Esophagus muscularis mucosa (tissue), 4 donors: ENCODE measurements at regions not wholly inside any gene's neighbourhood (a gene's known extent, or its start where the extent isn't known, plus 50 kb on each side); places are given as distances from the start of the nearest gene placed in this dataset.
A peak's percentile ranks its signal among the peaks of the same experiment; 100 is the strongest.

Experiments used
- DNase-seq: peaks from one replicate; pipeline ENCODE4 v3.0.0-alpha.2; 2017; ENCODE audit errors: extremely low spot score
- H3K27ac ChIP-seq, 4 donors: fragments of 200-600 bp; sonication (generic); replicated peaks in 1 of 4; 1 replicate in 3 of 4; 2 replicates in 1 of 4; pipeline ENCODE4 v1.5.1; 2016 to 2019; ENCODE audit warnings: mild to moderate bottlenecking in 1 of 4
- H3K27me3 ChIP-seq, 4 donors: fragments of 200-600 bp; sonication (generic); one replicate each; pipeline versions ENCODE4 v1.5.1 to v1.6.0; 2016 to 2019
- H3K36me3 ChIP-seq, 4 donors: fragments of 200-600 bp; sonication (generic); one replicate each; pipeline ENCODE4 v1.5.1; 2016 to 2019
- H3K4me1 ChIP-seq, 4 donors: fragments of 200-600 bp; sonication (generic); one replicate each; pipeline ENCODE4 v1.5.1; 2016 to 2019
- H3K4me3 ChIP-seq, 4 donors: fragments of 200-600 bp; sonication (generic); 1 replicate in 2 of 4; 2 replicates in 2 of 4; pipeline ENCODE4 v1.5.1; 2016 to 2019; ENCODE audit warnings: mild to moderate bottlenecking in 4 of 4, moderate library complexity in 1 of 4
- H3K9me3 ChIP-seq, 4 donors: fragments of 200-600 bp; sonication (generic); 1 replicate in 3 of 4; 2 replicates in 1 of 4; pipeline ENCODE4 v1.5.1; 2016 to 2019
- EP300 ChIP-seq: sonication (generic); formaldehyde crosslinking; IDR thresholded peaks from one replicate; pipeline ENCODE4 v1.6.1; 2017; ENCODE audit warnings: antibody characterized with exemption
- POLR2A ChIP-seq: fragments of 450-650 bp; IDR thresholded peaks from one replicate; pipeline ENCODE4 v1.6.1; 2017; ENCODE audit warnings: antibody characterized with exemption, moderate library complexity, mild to moderate bottlenecking, low read depth
- POLR2AphosphoS5 ChIP-seq, 2 donors: sonication (generic); formaldehyde crosslinking; IDR thresholded peaks; one replicate each; pipeline ENCODE4 v1.6.1; 2017; ENCODE audit warnings: antibody characterized with exemption in 2 of 2
- WGBS: methylation state at CpG from one replicate; pipeline ENCODE4 v1.1.5; 2018; 5-methylcytosine and 5-hydroxymethylcytosine counted together
- intact Hi-C: fragments of 100-400 bp; cut with DNase I; formaldehyde crosslinking; loops from one replicate; pipeline ENCODE4 v1.15.1; 2023
- TF ChIP-seq, protein P1 (sequence below), 3 experiments: fragments of 200-600 bp in 2 of 3; fragments of 450-650 bp in 1 of 3; sonication (generic) in 2 of 3; IDR thresholded peaks; one replicate each; pipeline ENCODE4 v1.5.1; 2017 to 2019; ENCODE audit warnings: antibody characterized with exemption in 3 of 3, mild to moderate bottlenecking in 2 of 3, moderate library complexity in 1 of 3

DNA sequence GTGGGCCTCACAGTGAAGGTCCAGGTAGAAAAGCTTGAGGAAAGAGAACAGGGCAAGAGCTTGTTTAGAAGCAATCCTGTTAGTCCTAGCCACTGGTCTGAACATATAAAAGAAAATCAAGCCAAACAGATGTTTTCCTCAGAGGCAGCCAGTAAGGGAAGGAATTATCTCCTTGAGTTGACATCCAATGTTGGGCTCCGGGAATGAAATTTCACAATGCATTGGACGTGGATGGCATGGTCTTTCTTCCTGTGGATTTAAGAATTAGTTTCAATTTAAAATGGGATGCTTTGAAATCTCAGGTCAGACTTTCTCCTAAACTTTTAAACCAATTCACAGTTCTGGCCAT is 92.1 kb downstream of the ACKR3 start:
- intact Hi-C loops = no loop called here
- 38% methylated on average over 2 of the region's 2 CpGs for WGBS

DNA sequence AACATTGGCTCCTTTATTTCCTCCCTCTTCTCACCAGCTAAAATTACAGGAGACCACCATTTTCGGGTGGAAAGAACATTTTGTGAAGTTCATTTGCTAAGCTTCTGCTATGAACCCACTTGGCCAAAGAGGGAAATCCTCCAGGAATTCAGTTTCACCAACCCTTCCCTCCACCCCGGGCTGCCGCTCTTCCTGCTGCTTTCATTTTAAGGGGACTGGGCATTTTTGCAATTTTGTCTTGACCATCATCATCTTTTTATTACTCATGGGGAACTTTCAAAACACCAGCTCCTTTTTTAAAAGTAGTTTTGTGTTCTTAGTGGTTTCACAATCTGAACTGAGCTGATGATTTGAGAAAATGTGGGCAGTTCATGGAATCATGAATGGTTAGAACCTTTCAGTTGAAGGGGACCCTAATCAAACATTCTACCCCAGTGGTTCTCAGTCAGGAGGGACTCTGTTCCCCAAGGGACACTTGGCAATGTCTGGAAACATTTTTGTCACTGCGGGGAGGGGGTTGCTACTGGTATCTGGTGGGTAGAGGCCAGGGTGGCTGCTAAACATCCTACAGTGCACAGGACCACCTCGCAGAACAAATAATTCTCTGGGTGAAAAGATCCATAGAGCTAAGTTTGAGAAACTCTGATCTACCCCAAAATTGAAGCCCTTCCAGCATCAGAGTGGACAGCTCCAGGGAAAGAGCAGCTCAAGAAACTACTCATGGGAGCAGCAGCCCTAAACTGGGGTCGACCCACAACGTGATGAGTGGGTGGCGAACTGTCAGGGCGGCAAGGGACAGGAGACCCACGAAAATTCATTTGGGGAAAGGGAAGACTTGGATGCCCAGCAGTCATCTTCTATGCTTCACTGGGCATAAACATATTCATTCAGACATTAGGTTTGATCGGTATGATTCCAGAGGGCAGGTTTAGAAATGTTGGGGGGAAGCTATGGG is 92.9 kb downstream of the ACKR3 start:
- 66% methylated on average over 10 of the region's 11 CpGs for WGBS
- Histone ChIP-seq H3K27ac (peak overlapping the region; percentile 65 to 78 (median 70)), H3K4me1 (peaks cover 29 to 51% (median 48%) of the 10 kb centered on the region in 4 donors), H3K36me3 (no peaks in the 10 kb centered on the region), H3K4me3 (no peak overlapping the region), H3K9me3 (peaks cover 0 to 12% (median 5%) of the 10 kb centered on the region in 4 donors), H3K27me3 (no peaks in the 10 kb centered on the region)
- DNase-seq = peak; percentile 91
- intact Hi-C loops = no loop called here
- TF ChIP-seq, protein P1, sequence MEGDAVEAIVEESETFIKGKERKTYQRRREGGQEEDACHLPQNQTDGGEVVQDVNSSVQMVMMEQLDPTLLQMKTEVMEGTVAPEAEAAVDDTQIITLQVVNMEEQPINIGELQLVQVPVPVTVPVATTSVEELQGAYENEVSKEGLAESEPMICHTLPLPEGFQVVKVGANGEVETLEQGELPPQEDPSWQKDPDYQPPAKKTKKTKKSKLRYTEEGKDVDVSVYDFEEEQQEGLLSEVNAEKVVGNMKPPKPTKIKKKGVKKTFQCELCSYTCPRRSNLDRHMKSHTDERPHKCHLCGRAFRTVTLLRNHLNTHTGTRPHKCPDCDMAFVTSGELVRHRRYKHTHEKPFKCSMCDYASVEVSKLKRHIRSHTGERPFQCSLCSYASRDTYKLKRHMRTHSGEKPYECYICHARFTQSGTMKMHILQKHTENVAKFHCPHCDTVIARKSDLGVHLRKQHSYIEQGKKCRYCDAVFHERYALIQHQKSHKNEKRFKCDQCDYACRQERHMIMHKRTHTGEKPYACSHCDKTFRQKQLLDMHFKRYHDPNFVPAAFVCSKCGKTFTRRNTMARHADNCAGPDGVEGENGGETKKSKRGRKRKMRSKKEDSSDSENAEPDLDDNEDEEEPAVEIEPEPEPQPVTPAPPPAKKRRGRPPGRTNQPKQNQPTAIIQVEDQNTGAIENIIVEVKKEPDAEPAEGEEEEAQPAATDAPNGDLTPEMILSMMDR (IDR thresholded peaks at IDR 0.05) = no peak
- no peak for TF ChIP-seq POLR2A
- no peak for TF ChIP-seq POLR2AphosphoS5 (IDR thresholded peaks at IDR 0.05)
- no peak for TF ChIP-seq EP300

More for the DNA sequence above, 92.1 kb downstream of the ACKR3 start:
- H3K4me3 ChIP-seq = no peak overlapping the region
- H3K27me3 ChIP-seq = peaks cover 0 to 1% (median 0%) of the 10 kb centered on the region in 4 donors
- H3K36me3 ChIP-seq = no peaks in the 10 kb centered on the region
- peak overlapping the region; percentile 65 to 78 (median 70) for H3K27ac ChIP-seq
- TF ChIP-seq POLR2AphosphoS5 (IDR thresholded peaks at IDR 0.05) (peak in 1 of 2 donors; percentile 34), EP300 (no peak)
- peak; percentile 89 for DNase-seq
- H3K4me1 ChIP-seq = peaks cover 29 to 51% (median 48%) of the 10 kb centered on the region in 4 donors
- peaks cover 0 to 8% (median 3%) of the 10 kb centered on the region in 4 donors for H3K9me3 ChIP-seq

DNA sequence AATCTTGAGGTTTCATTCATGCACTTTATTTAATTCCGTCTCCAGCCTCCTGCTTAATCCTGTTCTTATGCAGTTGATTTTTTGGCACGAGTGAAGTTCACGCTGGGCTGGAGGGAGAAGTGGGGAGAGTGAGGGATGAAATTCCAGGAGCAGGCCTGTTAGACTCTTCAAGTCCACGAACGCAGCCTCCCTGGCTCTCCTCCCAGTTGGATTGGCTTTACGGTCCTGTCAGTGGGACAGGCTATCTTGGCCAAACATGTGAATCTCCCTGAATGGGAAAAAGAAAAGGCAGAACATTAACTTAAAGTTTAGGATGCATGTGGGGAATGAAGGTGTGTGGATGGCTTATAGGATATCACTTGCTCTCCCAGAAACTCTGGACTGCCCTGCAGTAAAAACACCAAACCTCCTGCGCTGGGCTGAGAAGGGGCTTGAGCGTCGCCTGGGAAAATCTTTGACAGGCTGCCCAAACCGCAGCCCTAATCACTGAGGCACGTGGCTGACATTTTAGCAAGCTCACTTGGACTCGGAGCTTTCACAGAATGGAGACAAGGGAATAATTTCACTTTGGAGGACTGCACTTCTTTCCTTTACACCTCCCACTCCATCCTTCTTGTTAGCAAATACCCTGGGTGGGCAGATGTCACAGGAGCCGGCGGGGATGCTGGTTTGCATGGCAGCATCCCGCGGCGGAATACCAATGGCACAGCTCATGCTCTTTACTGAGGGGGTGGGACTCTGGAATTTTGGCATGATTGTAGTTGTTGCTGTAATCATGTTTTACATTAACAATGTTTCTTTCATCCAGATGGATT is 93.9 kb downstream of the ACKR3 start:
- H3K4me3 ChIP-seq = peak overlapping the region in 1 of 4 donors; percentile 0
- H3K9me3 ChIP-seq = peaks cover 0 to 12% (median 5%) of the 10 kb centered on the region in 4 donors
- H3K36me3 ChIP-seq = no peaks in the 10 kb centered on the region
- intact Hi-C loops = no loop called here
- peak; percentile 93 for DNase-seq
- peak overlapping the region; percentile 65 to 78 (median 70) for H3K27ac ChIP-seq
- WGBS = 23% methylated on average over 17 of the region's 17 CpGs
- TF ChIP-seq, protein P1 (IDR thresholded peaks at IDR 0.05) = no peak
- peak; percentile 13 to 23 for TF ChIP-seq POLR2AphosphoS5 (IDR thresholded peaks at IDR 0.05)
- no peaks in the 10 kb centered on the region for H3K27me3 ChIP-seq
- peaks cover 29 to 51% (median 48%) of the 10 kb centered on the region in 4 donors for H3K4me1 ChIP-seq

DNA sequence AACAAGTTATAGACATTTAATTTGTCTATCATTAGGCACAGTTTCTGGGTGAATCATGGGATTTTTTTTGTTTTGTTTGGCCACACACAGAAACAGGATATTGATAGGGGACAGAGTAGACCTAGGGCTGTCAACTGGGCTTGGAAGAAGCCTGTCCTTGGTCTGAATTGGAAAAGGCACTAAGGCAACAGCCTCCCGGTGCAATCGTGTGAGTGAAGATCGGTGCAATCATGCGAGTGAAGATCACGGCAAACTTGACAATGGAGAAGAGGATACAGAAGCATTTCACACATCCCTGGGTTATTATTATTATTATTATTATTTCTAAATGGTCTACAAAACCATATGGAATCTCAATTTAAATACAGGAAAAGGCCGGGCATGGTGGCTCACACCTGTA is 94.5 kb downstream of the ACKR3 start:
- H3K4me1 ChIP-seq = peaks cover 29 to 51% (median 48%) of the 10 kb centered on the region in 4 donors
- TF ChIP-seq, protein P1 (IDR thresholded peaks at IDR 0.05) = no peak
- TF ChIP-seq EP300 (no peak), POLR2AphosphoS5 (IDR thresholded peaks at IDR 0.05) (no peak)
- no peaks in the 10 kb centered on the region for H3K36me3 ChIP-seq
- peaks cover 0 to 12% (median 5%) of the 10 kb centered on the region in 4 donors for H3K9me3 ChIP-seq
- intact Hi-C loops = no loop called here
- peak overlapping the region in 3 of 4 donors; percentile 65 to 78 (median 65) for H3K27ac ChIP-seq
- WGBS = 86% methylated on average over 6 of the region's 6 CpGs
- DNase-seq = peak; percentile 45
- H3K4me3 ChIP-seq = no peak overlapping the region
- H3K27me3 ChIP-seq = no peaks in the 10 kb centered on the region

DNA sequence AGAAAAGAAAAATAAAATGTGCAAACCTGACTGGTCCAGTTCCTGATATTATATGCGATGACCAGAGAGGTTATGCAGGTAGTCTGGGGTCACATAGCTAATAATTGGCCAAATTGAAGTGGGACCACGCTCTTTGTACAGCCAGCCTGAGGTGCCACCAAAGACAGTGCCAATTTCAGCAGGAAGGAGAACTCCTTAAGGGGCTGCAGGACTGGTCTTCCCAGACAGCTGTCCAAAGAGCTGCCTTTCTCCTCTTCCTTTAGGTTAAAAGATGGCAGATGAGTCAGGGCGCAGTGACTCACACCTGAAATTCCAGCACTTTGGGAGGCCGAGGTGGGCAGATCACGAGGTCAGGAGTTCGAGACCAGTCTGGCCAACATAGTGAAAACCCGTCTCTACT is 95.5 kb downstream of the ACKR3 start:
- peaks cover 0 to 12% (median 5%) of the 10 kb centered on the region in 4 donors for H3K9me3 ChIP-seq
- peak; percentile 60 for DNase-seq
- no peak overlapping the region for H3K27ac ChIP-seq
- TF ChIP-seq POLR2AphosphoS5 (IDR thresholded peaks at IDR 0.05) (no peak), POLR2A (no peak), EP300 (no peak)
- TF ChIP-seq, protein P1 (IDR thresholded peaks at IDR 0.05) = no peak
- H3K4me3 ChIP-seq = no peak overlapping the region
- no peaks in the 10 kb centered on the region for H3K27me3 ChIP-seq
- intact Hi-C loops = no loop called here
- H3K36me3 ChIP-seq = no peaks in the 10 kb centered on the region
- peaks cover 25 to 44% (median 39%) of the 10 kb centered on the region in 4 donors for H3K4me1 ChIP-seq
- WGBS = 98% methylated on average over 7 of the region's 7 CpGs
